ENCODE measurements at regions not wholly inside any gene's neighbourhood (a gene's known extent, or its start where the extent isn't known, plus 50 kb on each side); places are given as distances from the start of the nearest gene placed in this dataset.
"Not testable (repeated sequence)": the region's sequence is repeated elsewhere in the genome, so short reads cannot be mapped to it uniquely, and the experiment has no call there.

GRCh38 chr3:195990841-195991174, 82.5 kb upstream of the TNK2 start:
- TF ChIP-seq, protein P1, sequence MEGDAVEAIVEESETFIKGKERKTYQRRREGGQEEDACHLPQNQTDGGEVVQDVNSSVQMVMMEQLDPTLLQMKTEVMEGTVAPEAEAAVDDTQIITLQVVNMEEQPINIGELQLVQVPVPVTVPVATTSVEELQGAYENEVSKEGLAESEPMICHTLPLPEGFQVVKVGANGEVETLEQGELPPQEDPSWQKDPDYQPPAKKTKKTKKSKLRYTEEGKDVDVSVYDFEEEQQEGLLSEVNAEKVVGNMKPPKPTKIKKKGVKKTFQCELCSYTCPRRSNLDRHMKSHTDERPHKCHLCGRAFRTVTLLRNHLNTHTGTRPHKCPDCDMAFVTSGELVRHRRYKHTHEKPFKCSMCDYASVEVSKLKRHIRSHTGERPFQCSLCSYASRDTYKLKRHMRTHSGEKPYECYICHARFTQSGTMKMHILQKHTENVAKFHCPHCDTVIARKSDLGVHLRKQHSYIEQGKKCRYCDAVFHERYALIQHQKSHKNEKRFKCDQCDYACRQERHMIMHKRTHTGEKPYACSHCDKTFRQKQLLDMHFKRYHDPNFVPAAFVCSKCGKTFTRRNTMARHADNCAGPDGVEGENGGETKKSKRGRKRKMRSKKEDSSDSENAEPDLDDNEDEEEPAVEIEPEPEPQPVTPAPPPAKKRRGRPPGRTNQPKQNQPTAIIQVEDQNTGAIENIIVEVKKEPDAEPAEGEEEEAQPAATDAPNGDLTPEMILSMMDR (conservative IDR thresholded peaks at IDR 0.05 in 1 of 2, IDR thresholded peaks at IDR 0.05 in 1 of 2; ENCODE audit: extremely low read depth in 1 of 2, insufficient read depth in 1 of 2, low read depth in 1 of 2, low read length in 2 of 2): not testable (repeated sequence)
- not testable (repeated sequence) for TF ChIP-seq EZH2 (IDR thresholded peaks at IDR 0.05; ENCODE audit: borderline replicate concordance, low read length)

Measured in mammary epithelial cell (primary cell).